Thoracic aorta (tissue), 2 donors: ENCODE measurements at regions not wholly inside any gene's neighbourhood (a gene's known extent, or its start where the extent isn't known, plus 50 kb on each side); places are given as distances from the start of the nearest gene placed in this dataset.

Experiments
- ATAC-seq: fragments of 150-250 bp; one replicate; pipeline ENCODE4 v1.8.0; 2017; ENCODE audit warnings: low read depth; ENCODE audit not compliant: insufficient number of reproducible peaks, low FRiP score
- DNase-seq: peaks from one replicate; pipeline ENCODE4 v3.0.0-alpha.2; 2020; ENCODE audit warnings: low spot score
- H3K27ac ChIP-seq, 2 donors: fragments of 200-600 bp; sonication (generic); 1 replicate in 1 of 2; 2 replicates in 1 of 2; pipeline ENCODE4 v1.5.1; 2016; ENCODE audit warnings: mild to moderate bottlenecking in 2 of 2, moderate library complexity in 2 of 2
- H3K27me3 ChIP-seq: fragments of 200-600 bp; sonication (generic); replicated peaks from 2 replicates; pipeline ENCODE4 v1.6.0; 2016; ENCODE audit warnings: mild to moderate bottlenecking; ENCODE audit not compliant: insufficient read depth
- H3K36me3 ChIP-seq: fragments of 200-600 bp; sonication (generic); one replicate; pipeline ENCODE4 v1.5.1; 2016
- H3K4me1 ChIP-seq, 2 donors: fragments of 200-600 bp; sonication (generic); 1 replicate in 1 of 2; 2 replicates in 1 of 2; pipeline versions ENCODE4 v1.5.1 to v1.6.0; 2016; ENCODE audit warnings: low read depth in 2 of 2, mild to moderate bottlenecking in 1 of 2; ENCODE audit not compliant: control insufficient read depth in 1 of 2
- H3K4me3 ChIP-seq: fragments of 200-600 bp; sonication (generic); 2 replicates; pipeline ENCODE4 v1.5.1; 2016; ENCODE audit warnings: mild to moderate bottlenecking
- H3K9me3 ChIP-seq: fragments of 200-600 bp; sonication (generic); 2 replicates; pipeline ENCODE4 v1.5.1; 2016
- CTCF ChIP-seq: fragments of 200-600 bp; sonication (generic); IDR thresholded peaks from one replicate; pipeline ENCODE4 v1.5.1; 2019; ENCODE audit warnings: antibody characterized with exemption

DNA sequence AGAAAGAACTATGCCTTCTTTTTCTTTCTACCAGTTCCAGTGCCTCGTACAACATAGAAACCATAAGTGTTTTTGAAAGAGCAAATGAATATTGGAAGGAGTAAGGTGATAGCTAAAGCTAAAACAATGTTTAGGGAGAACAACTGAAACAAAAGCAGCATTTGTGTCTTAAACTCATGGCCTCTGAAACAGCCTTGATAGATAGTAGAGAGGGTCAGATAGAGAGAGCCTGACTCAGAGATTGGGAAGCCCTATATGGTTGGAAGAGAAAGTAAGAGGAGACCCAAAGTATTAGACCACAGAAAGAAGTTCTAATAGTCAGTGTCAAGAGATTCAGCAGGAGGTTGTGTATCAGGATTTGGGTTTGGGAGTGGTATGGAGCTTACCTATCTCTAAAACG lies 79.6 kb upstream of the IFNG-AS1 start:
- no peak for TF ChIP-seq CTCF
- H3K4me1 ChIP-seq = peaks cover 7 to 17% of the 10 kb centered on the region in 2 donors
- H3K27ac ChIP-seq = no peak overlapping the region
- no peaks in the 10 kb centered on the region for H3K36me3 ChIP-seq
- H3K27me3 ChIP-seq = no peaks in the 10 kb centered on the region
- DNase-seq (no peak), ATAC-seq (no peak)
- H3K4me3 ChIP-seq = no peak overlapping the region
- H3K9me3 ChIP-seq = no peaks in the 10 kb centered on the region

DNA sequence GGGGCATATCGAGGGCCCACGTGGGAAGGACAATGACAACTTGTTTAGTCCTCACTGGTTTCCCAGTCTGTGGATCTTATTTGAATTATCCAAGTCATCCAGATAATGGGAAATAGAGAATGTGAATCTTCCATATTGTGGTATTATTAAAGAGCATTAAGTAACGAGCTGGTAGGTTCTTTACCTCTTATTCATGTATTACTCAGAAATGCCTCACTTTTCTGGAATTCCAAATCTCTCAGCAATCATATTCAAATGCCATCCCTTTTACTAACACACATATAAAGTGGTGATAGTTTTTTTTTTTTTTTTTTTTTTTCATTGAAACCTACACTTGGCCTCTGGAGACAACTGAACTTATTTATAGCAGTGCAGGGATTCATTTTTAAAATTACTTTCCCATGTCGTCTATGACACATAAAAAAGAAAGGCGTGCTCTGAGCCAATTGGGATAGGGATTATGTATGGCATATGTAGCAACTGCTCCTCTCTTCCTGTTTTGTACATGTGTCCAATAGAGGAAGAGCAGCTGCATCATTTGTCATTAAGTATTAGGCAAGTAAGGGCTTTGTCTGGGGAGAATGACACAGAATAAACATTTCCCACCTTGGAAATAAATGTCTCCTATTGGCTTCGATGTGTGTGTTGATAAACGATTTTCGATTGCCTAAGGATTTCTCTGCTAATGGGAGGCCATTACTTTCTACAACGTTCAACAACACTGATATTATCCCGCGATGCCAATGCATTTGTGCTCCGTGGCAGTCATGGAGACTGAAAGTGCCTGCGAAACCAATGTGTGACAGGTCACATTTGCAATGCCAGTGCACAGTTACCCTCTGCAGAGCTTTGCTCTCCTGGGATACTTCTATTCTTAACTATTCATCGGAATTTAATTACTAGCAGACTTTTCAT lies 78.6 kb upstream of the IFNG-AS1 start:
- no peaks in the 10 kb centered on the region for H3K9me3 ChIP-seq
- DNase-seq (no peak), ATAC-seq (no peak)
- no peak for TF ChIP-seq CTCF
- no peaks in the 10 kb centered on the region for H3K36me3 ChIP-seq
- H3K27me3 ChIP-seq = no peaks in the 10 kb centered on the region
- H3K4me1 ChIP-seq = peaks cover 7 to 17% of the 10 kb centered on the region in 2 donors
- peak overlapping the region in 1 of 2 donors; percentile 49 for H3K27ac ChIP-seq
- peak overlapping the region; percentile 50 for H3K4me3 ChIP-seq

DNA sequence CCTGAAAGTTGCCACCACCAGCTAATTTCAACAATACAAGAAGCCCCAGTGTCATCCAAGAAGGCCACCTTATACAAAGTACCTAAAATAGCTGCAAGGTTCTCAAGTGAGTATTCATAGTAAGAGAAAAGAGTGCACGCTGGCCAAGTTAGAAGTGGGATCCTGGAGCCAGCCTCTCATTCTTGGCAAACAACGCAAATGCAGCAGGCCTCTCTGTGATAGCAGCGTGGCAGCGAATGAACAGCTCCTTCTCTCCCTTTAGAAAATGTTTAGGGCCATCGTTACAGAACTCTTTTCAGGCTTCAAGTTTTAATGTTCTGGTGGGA lies 78.0 kb upstream of the IFNG-AS1 start:
- Histone ChIP-seq H3K9me3 (no peaks in the 10 kb centered on the region), H3K27me3 (no peaks in the 10 kb centered on the region), H3K4me3 (peak overlapping the region; percentile 50), H3K4me1 (peaks cover 7 to 17% of the 10 kb centered on the region in 2 donors), H3K36me3 (no peaks in the 10 kb centered on the region), H3K27ac (peak overlapping the region in 1 of 2 donors; percentile 49)
- ATAC-seq (no peak), DNase-seq (no peak)
- no peak for TF ChIP-seq CTCF

- Histone ChIP-seq H3K27ac (peak overlapping the region in 1 of 2 donors; percentile 49), H3K9me3 (no peaks in the 10 kb centered on the region), H3K36me3 (no peaks in the 10 kb centered on the region), H3K4me3 (no peak overlapping the region), H3K27me3 (no peaks in the 10 kb centered on the region), H3K4me1 (peaks cover 7 to 17% of the 10 kb centered on the region in 2 donors)
- no peak for DNase-seq
- no peak for TF ChIP-seq CTCF
- no peak for ATAC-seq
These were observed 77.5 kb upstream of the IFNG-AS1 start for GRCh38 chr12:67911789-67912188.

- DNase-seq (no peak), ATAC-seq (no peak)
- Histone ChIP-seq H3K4me3 (no peak overlapping the region), H3K36me3 (no peaks in the 10 kb centered on the region), H3K9me3 (no peaks in the 10 kb centered on the region), H3K27me3 (no peaks in the 10 kb centered on the region), H3K4me1 (peaks cover 7 to 16% of the 10 kb centered on the region in 2 donors), H3K27ac (no peak overlapping the region)
- TF ChIP-seq CTCF = no peak
These were observed 73.9 kb upstream of the IFNG-AS1 start for GRCh38 chr12:67915335-67915851.
